IPS-15b (cell line): ENCODE measurements at regions not wholly inside any gene's neighbourhood (a gene's known extent, or its start where the extent isn't known, plus 50 kb on each side); places are given as distances from the start of the nearest gene placed in this dataset.

Experiments used
- H3K27me3 ChIP-seq: one replicate; pipeline ENCODE4 v1.6.1; 2013; ENCODE audit warnings: low read length; ENCODE audit not compliant: control insufficient read depth, insufficient read depth
- H3K36me3 ChIP-seq: one replicate; pipeline ENCODE4 v1.6.1; 2013; ENCODE audit warnings: low read length; ENCODE audit not compliant: control insufficient read depth, insufficient read depth
- H3K4me1 ChIP-seq: one replicate; pipeline ENCODE4 v1.6.1; 2013; ENCODE audit warnings: mild to moderate bottlenecking, low read length; ENCODE audit not compliant: control insufficient read depth, insufficient read depth
- H3K4me3 ChIP-seq: one replicate; pipeline ENCODE4 v1.5.1; 2013; ENCODE audit warnings: low read depth, low read length
- H3K9ac ChIP-seq: one replicate; pipeline ENCODE4 v1.6.1; 2013; ENCODE audit warnings: low read depth, mild to moderate bottlenecking, low read length
- H3K9me3 ChIP-seq: one replicate; pipeline ENCODE4 v1.6.1; 2013; ENCODE audit warnings: mild to moderate bottlenecking, low read length; ENCODE audit not compliant: control insufficient read depth, insufficient read depth

GRCh38 chr10:4061441-4061951 is 276.5 kb upstream of the KLF6 start:
- Histone ChIP-seq H3K9me3 (no peaks in the 10 kb centered on the region), H3K4me1 (no peaks in the 10 kb centered on the region), H3K9ac (no peak overlapping the region), H3K36me3 (no peaks in the 10 kb centered on the region), H3K27me3 (no peaks in the 10 kb centered on the region), H3K4me3 (no peak overlapping the region)

GRCh38 chr10:4059471-4060138 is 274.6 kb upstream of the KLF6 start:
- H3K4me3 ChIP-seq, result no peak overlapping the region
- no peaks in the 10 kb centered on the region for H3K27me3 ChIP-seq
- no peak overlapping the region for H3K9ac ChIP-seq
- H3K36me3 ChIP-seq, result no peaks in the 10 kb centered on the region
- no peaks in the 10 kb centered on the region for H3K4me1 ChIP-seq
- no peaks in the 10 kb centered on the region for H3K9me3 ChIP-seq

GRCh38 chr10:4058514-4059029 is 273.6 kb upstream of the KLF6 start:
- no peaks in the 10 kb centered on the region for H3K36me3 ChIP-seq
- no peak overlapping the region for H3K9ac ChIP-seq
- H3K4me1 ChIP-seq, result no peaks in the 10 kb centered on the region
- no peaks in the 10 kb centered on the region for H3K9me3 ChIP-seq
- H3K27me3 ChIP-seq, result no peaks in the 10 kb centered on the region
- H3K4me3 ChIP-seq, result no peak overlapping the region

GRCh38 chr10:4057725-4058513 is 272.9 kb upstream of the KLF6 start:
- H3K9ac ChIP-seq, result no peak overlapping the region
- no peaks in the 10 kb centered on the region for H3K27me3 ChIP-seq
- H3K4me3 ChIP-seq, result no peak overlapping the region
- no peaks in the 10 kb centered on the region for H3K4me1 ChIP-seq
- no peaks in the 10 kb centered on the region for H3K9me3 ChIP-seq
- no peaks in the 10 kb centered on the region for H3K36me3 ChIP-seq

- Histone ChIP-seq H3K36me3 (no peaks in the 10 kb centered on the region), H3K27me3 (no peaks in the 10 kb centered on the region), H3K4me3 (no peak overlapping the region), H3K4me1 (no peaks in the 10 kb centered on the region), H3K9ac (no peak overlapping the region), H3K9me3 (no peaks in the 10 kb centered on the region)
Measured at GRCh38 chr10:4057021-4057420, 272.0 kb upstream of the KLF6 start.

- H3K4me3 ChIP-seq, result no peak overlapping the region
- no peak overlapping the region for H3K9ac ChIP-seq
- H3K27me3 ChIP-seq, result no peaks in the 10 kb centered on the region
- no peaks in the 10 kb centered on the region for H3K9me3 ChIP-seq
- H3K36me3 ChIP-seq, result no peaks in the 10 kb centered on the region
- no peaks in the 10 kb centered on the region for H3K4me1 ChIP-seq
Measured at GRCh38 chr10:4054656-4055435, 269.8 kb upstream of the KLF6 start.

- no peaks in the 10 kb centered on the region for H3K27me3 ChIP-seq
- H3K9ac ChIP-seq, result no peak overlapping the region
- no peaks in the 10 kb centered on the region for H3K36me3 ChIP-seq
- H3K9me3 ChIP-seq, result no peaks in the 10 kb centered on the region
- H3K4me3 ChIP-seq, result no peak overlapping the region
- H3K4me1 ChIP-seq, result no peaks in the 10 kb centered on the region
Measured at GRCh38 chr10:4053940-4054339, 268.9 kb upstream of the KLF6 start.

- no peak overlapping the region for H3K4me3 ChIP-seq
Measured at GRCh38 chr10:4051641-4052151, 266.7 kb upstream of the KLF6 start.

GRCh38 chr10:4051011-4051640 is 266.1 kb upstream of the KLF6 start:
- Histone ChIP-seq H3K9me3 (no peaks in the 10 kb centered on the region), H3K4me1 (no peaks in the 10 kb centered on the region), H3K9ac (no peak overlapping the region), H3K36me3 (no peaks in the 10 kb centered on the region), H3K27me3 (no peaks in the 10 kb centered on the region), H3K4me3 (no peak overlapping the region)

More at GRCh38 chr10:4051641-4052151, 266.7 kb upstream of the KLF6 start:
- H3K9ac ChIP-seq, result no peak overlapping the region
- no peaks in the 10 kb centered on the region for H3K27me3 ChIP-seq
- no peaks in the 10 kb centered on the region for H3K4me1 ChIP-seq
- H3K9me3 ChIP-seq, result no peaks in the 10 kb centered on the region
- H3K36me3 ChIP-seq, result no peaks in the 10 kb centered on the region

GRCh38 chr10:4050061-4050460 is 265.1 kb upstream of the KLF6 start:
- no peaks in the 10 kb centered on the region for H3K9me3 ChIP-seq
- no peak overlapping the region for H3K9ac ChIP-seq
- H3K36me3 ChIP-seq, result no peaks in the 10 kb centered on the region
- no peaks in the 10 kb centered on the region for H3K4me1 ChIP-seq
- no peaks in the 10 kb centered on the region for H3K27me3 ChIP-seq
- H3K4me3 ChIP-seq, result no peak overlapping the region

- no peaks in the 10 kb centered on the region for H3K4me1 ChIP-seq
- H3K9me3 ChIP-seq, result no peaks in the 10 kb centered on the region
- H3K36me3 ChIP-seq, result no peaks in the 10 kb centered on the region
- no peaks in the 10 kb centered on the region for H3K27me3 ChIP-seq
- no peak overlapping the region for H3K9ac ChIP-seq
- no peak overlapping the region for H3K4me3 ChIP-seq
Measured at GRCh38 chr10:4049348-4049747, 264.3 kb upstream of the KLF6 start.
